ENCODE measurements at regions not wholly inside any gene's neighbourhood (a gene's known extent, or its start where the extent isn't known, plus 50 kb on each side); places are given as distances from the start of the nearest gene placed in this dataset.

- no peak for TF ChIP-seq ZNF274 (IDR thresholded peaks at IDR 0.05; ENCODE audit: low read depth, low read length)
- no peak for TF ChIP-seq YY1 (IDR thresholded peaks at IDR 0.05; ENCODE audit: insufficient read depth, insufficient read length)
- TF ChIP-seq SUZ12 (IDR thresholded peaks at IDR 0.05; ENCODE audit: extremely low read depth, insufficient read depth, insufficient read length) = no peak
These were observed 76.3 kb upstream of the ID2 start for GRCh38 chr2:8605351-8606065.

Data from NT2/D1 (cell line).